HG03159 (cell line): ENCODE measurements at regions not wholly inside any gene's neighbourhood (a gene's known extent, or its start where the extent isn't known, plus 50 kb on each side); places are given as distances from the start of the nearest gene placed in this dataset.
A peak's percentile ranks its signal among the peaks of the same experiment; 100 is the strongest.

Source experiments
- ATAC-seq: cut with Tn5 transposase; IDR thresholded peaks from one replicate; pipeline ENCODE4 v1.9.1; 2021; ENCODE audit warnings: mild to moderate bottlenecking, moderate library complexity; ENCODE audit not compliant: unreplicated experiment

GRCh38 chr1:209341673-209342420, 241.7 kb upstream of the CAMK1G start:
- no peak for ATAC-seq

- ATAC-seq, result no peak
These were observed 240.9 kb upstream of the CAMK1G start for GRCh38 chr1:209342441-209343175.

- no peak for ATAC-seq
These were observed 240.0 kb upstream of the CAMK1G start for GRCh38 chr1:209343511-209343910.

- no peak for ATAC-seq
These were observed 239.4 kb upstream of the CAMK1G start for GRCh38 chr1:209344156-209344555.

GRCh38 chr1:209349363-209350308, 233.9 kb upstream of the CAMK1G start:
- no peak for ATAC-seq

GRCh38 chr1:209353053-209353452, 230.5 kb upstream of the CAMK1G start:
- ATAC-seq, result no peak

- peak; percentile 92 for ATAC-seq
These were observed 229.2 kb upstream of the CAMK1G start for GRCh38 chr1:209354111-209354839.

- no peak for ATAC-seq
These were observed 228.7 kb upstream of the CAMK1G start for GRCh38 chr1:209354840-209355165.

GRCh38 chr1:209355415-209355814, 228.1 kb upstream of the CAMK1G start:
- no peak for ATAC-seq

- ATAC-seq, result no peak
These were observed 226.5 kb upstream of the CAMK1G start for GRCh38 chr1:209356976-209357377.

GRCh38 chr1:209363112-209363511, 220.4 kb upstream of the CAMK1G start:
- no peak for ATAC-seq

GRCh38 chr1:209364716-209365115, 218.8 kb upstream of the CAMK1G start:
- no peak for ATAC-seq

GRCh38 chr1:209367061-209367772, 216.3 kb upstream of the CAMK1G start:
- ATAC-seq, result no peak

- no peak for ATAC-seq
These were observed 214.5 kb upstream of the CAMK1G start for GRCh38 chr1:209368864-209369598.

- ATAC-seq, result no peak
These were observed 213.1 kb upstream of the CAMK1G start for GRCh38 chr1:209370241-209370995.

- ATAC-seq, result no peak
These were observed 208.4 kb upstream of the CAMK1G start for GRCh38 chr1:209375097-209375496.

GRCh38 chr1:209375671-209376365, 207.7 kb upstream of the CAMK1G start:
- no peak for ATAC-seq

GRCh38 chr1:209376774-209377173, 206.7 kb upstream of the CAMK1G start:
- ATAC-seq, result no peak
